Keratinocyte (primary cell): ENCODE measurements at regions not wholly inside any gene's neighbourhood (a gene's known extent, or its start where the extent isn't known, plus 50 kb on each side); places are given as distances from the start of the nearest gene placed in this dataset.
A peak's percentile ranks its signal among the peaks of the same experiment; 100 is the strongest.

Experiments used
- DNase-seq: peaks from one replicate; pipeline ENCODE4 v3.0.0-alpha.2; 2011; ENCODE audit warnings: low read depth, missing footprints, low spot score
- FAIRE-seq: peaks from 2 replicates; lab custom pipeline; 2011; peaks lifted over from hg19 to GRCh38; lab: Jason Lieb, UNC
- H2AFZ ChIP-seq: 2 replicates; pipeline ENCODE4 v1.6.0; 2012; ENCODE audit warnings: low read length, control low read depth, inconsistent platforms; ENCODE audit not compliant: control insufficient read depth
- H3K27ac ChIP-seq: 2 replicates; pipeline ENCODE4 v1.5.1; 2011; ENCODE audit warnings: low read length; ENCODE audit not compliant: control insufficient read depth, insufficient read depth
- H3K27me3 ChIP-seq: 3 replicates; pipeline ENCODE4 v1.6.0; 2011; ENCODE audit warnings: low read length; ENCODE audit not compliant: control insufficient read depth, insufficient read depth; ENCODE audit errors: extremely low read depth
- H3K36me3 ChIP-seq, 2 experiments: 2 replicates in 1 of 2; 3 replicates in 1 of 2; pipeline ENCODE4 v1.5.1; 2011; ENCODE audit warnings: low read length in 2 of 2, mild to moderate bottlenecking in 1 of 2; ENCODE audit not compliant: control insufficient read depth in 2 of 2, insufficient read depth in 2 of 2; ENCODE audit errors: extremely low read depth in 1 of 2
- H3K4me1 ChIP-seq: 3 replicates; pipeline ENCODE4 v1.5.1; 2011; ENCODE audit warnings: low read length; ENCODE audit not compliant: control insufficient read depth, insufficient read depth; ENCODE audit errors: extremely low read depth
- H3K4me2 ChIP-seq: 3 replicates; pipeline ENCODE4 v1.6.0; 2011; ENCODE audit warnings: low read depth, low read length; ENCODE audit not compliant: control insufficient read depth, insufficient read depth; ENCODE audit errors: extremely low read depth
- H3K4me3 ChIP-seq, 3 experiments: fragments of 200-600 bp in 1 of 3; sonication (generic) in 1 of 3; 2 replicates in 2 of 3; 3 replicates in 1 of 3; pipeline ENCODE4 v1.5.1; 2011 to 2016; ENCODE audit warnings: low read length in 3 of 3, mild to moderate bottlenecking in 3 of 3, control low read depth in 2 of 3, inconsistent platforms in 1 of 3, low read depth in 1 of 3, mixed read lengths in 1 of 3, mixed run types in 1 of 3, moderate library complexity in 1 of 3; ENCODE audit not compliant: control insufficient read depth in 2 of 3, insufficient read depth in 2 of 3; ENCODE audit errors: extremely low read depth in 1 of 3
- H3K79me2 ChIP-seq: 2 replicates; pipeline ENCODE4 v1.6.0; 2012; ENCODE audit warnings: low read length; ENCODE audit not compliant: control insufficient read depth, insufficient read depth
- H3K9ac ChIP-seq: 3 replicates; pipeline ENCODE4 v1.6.0; 2011; ENCODE audit warnings: low read length; ENCODE audit not compliant: control insufficient read depth, insufficient read depth; ENCODE audit errors: extremely low read depth
- H3K9me1 ChIP-seq: 3 replicates; pipeline ENCODE4 v1.6.0; 2011; ENCODE audit warnings: low read length; ENCODE audit not compliant: control insufficient read depth, insufficient read depth; ENCODE audit errors: extremely low read depth
- H3K9me3 ChIP-seq: 2 replicates; pipeline ENCODE4 v1.5.1; 2012; ENCODE audit warnings: low read depth, low read length; ENCODE audit not compliant: control insufficient read depth
- H4K20me1 ChIP-seq: 3 replicates; pipeline ENCODE4 v1.6.0; 2011; ENCODE audit warnings: low read length; ENCODE audit not compliant: control insufficient read depth, insufficient read depth; ENCODE audit errors: extremely low read depth
- EZH2 ChIP-seq: IDR thresholded peaks from one replicate; pipeline ENCODE4 v1.6.1; 2012; ENCODE audit warnings: inconsistent platforms, mild to moderate bottlenecking, low read length, moderate library complexity
- dilution Hi-C: fragments of 300-500 bp; cut with MboI; formaldehyde crosslinking; loops from one replicate; pipeline ENCODE4 v1.7.0; 2020; ENCODE audit warnings: low sequenced_read_pairs; ENCODE audit not compliant: extremely low pct_ligation_motif_present
- TF ChIP-seq, protein P1 (sequence below), 3 experiments: IDR thresholded peaks in 1 of 3; conservative IDR thresholded peaks in 1 of 3; optimal IDR thresholded peaks in 1 of 3; 2 replicates in 2 of 3; 3 replicates in 1 of 3; pipeline versions ENCODE3 to v1.5.1; 2011; ENCODE audit warnings: low read length in 3 of 3, mild to moderate bottlenecking in 3 of 3, moderate library complexity in 2 of 3, control low read depth in 1 of 3, inconsistent platforms in 1 of 3; ENCODE audit not compliant: insufficient read depth in 2 of 3; ENCODE audit errors: extremely low read depth in 1 of 3

DNA sequence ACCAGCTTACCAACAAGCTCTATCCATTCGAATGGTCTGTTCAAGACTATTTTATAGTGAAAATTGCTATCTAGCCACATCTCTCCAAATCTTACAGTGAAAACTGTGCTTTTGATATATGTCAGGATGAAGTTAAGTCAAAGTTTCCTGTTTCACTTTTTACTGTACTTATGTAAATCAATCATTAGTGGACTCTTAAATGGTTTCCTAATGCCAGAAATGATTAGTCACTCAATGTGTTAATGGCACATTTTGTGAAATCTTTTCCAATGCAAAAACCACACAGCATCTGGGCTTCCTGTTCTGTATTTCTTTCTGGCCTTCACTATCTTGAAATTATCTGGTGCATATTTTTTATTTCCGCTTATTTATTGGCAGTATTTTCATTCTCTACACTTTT lies 87.3 kb upstream of the STEAP1B start:
- H3K4me1 ChIP-seq: peaks cover 37% of the 10 kb centered on the region
- H3K27me3 ChIP-seq: no peaks in the 10 kb centered on the region
- H3K36me3 ChIP-seq: no peaks in the 10 kb centered on the region
- no peak for DNase-seq
- no peaks in the 10 kb centered on the region for H3K9me3 ChIP-seq
- no peak overlapping the region for H3K9ac ChIP-seq
- TF ChIP-seq EZH2: no peak
- TF ChIP-seq, protein P1, sequence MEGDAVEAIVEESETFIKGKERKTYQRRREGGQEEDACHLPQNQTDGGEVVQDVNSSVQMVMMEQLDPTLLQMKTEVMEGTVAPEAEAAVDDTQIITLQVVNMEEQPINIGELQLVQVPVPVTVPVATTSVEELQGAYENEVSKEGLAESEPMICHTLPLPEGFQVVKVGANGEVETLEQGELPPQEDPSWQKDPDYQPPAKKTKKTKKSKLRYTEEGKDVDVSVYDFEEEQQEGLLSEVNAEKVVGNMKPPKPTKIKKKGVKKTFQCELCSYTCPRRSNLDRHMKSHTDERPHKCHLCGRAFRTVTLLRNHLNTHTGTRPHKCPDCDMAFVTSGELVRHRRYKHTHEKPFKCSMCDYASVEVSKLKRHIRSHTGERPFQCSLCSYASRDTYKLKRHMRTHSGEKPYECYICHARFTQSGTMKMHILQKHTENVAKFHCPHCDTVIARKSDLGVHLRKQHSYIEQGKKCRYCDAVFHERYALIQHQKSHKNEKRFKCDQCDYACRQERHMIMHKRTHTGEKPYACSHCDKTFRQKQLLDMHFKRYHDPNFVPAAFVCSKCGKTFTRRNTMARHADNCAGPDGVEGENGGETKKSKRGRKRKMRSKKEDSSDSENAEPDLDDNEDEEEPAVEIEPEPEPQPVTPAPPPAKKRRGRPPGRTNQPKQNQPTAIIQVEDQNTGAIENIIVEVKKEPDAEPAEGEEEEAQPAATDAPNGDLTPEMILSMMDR (optimal IDR thresholded peaks at IDR 0.05 in 1 of 3, IDR thresholded peaks at IDR 0.05 in 1 of 3, conservative IDR thresholded peaks at IDR 0.05 in 1 of 3; ENCODE audit: extremely low read depth in 1 of 3, insufficient read depth in 2 of 3, low read length in 3 of 3): no peak
- dilution Hi-C loops: no loop called here
- H3K27ac ChIP-seq: no peak overlapping the region
- no peak overlapping the region for H2AFZ ChIP-seq
- H3K4me3 ChIP-seq: no peak overlapping the region
- H3K9me1 ChIP-seq: no peaks in the 10 kb centered on the region
- FAIRE-seq: no peak
- H4K20me1 ChIP-seq: no peaks in the 10 kb centered on the region
- H3K4me2 ChIP-seq: no peak overlapping the region
- no peaks in the 10 kb centered on the region for H3K79me2 ChIP-seq

DNA sequence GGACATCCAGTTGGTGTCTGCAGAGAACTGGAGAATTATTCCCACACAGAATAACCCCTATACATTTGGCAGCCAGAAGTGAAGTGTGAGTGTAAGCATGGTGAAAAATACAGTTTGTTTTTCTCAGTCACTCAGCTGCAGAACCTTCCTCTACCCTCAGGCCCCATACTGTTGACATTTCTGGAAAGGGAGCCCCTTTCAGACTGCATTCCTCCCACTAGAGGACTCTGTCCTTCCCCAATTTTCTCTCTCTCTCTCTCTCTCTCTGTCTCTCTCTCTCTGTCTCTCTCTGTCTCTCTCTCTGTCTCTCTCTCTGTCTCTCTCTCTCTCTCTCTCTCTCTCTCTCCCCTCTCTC lies 86.8 kb upstream of the STEAP1B start:
- H3K9me1 ChIP-seq: no peaks in the 10 kb centered on the region
- no peak overlapping the region for H3K4me3 ChIP-seq
- no peaks in the 10 kb centered on the region for H3K79me2 ChIP-seq
- no peak overlapping the region for H2AFZ ChIP-seq
- no peaks in the 10 kb centered on the region for H3K27me3 ChIP-seq
- no peak for FAIRE-seq
- no peaks in the 10 kb centered on the region for H3K36me3 ChIP-seq
- H3K4me2 ChIP-seq: no peak overlapping the region
- peaks cover 37% of the 10 kb centered on the region for H3K4me1 ChIP-seq
- no peaks in the 10 kb centered on the region for H3K9me3 ChIP-seq
- no peak for TF ChIP-seq EZH2
- TF ChIP-seq, protein P1 (optimal IDR thresholded peaks at IDR 0.05 in 1 of 3, IDR thresholded peaks at IDR 0.05 in 1 of 3, conservative IDR thresholded peaks at IDR 0.05 in 1 of 3; ENCODE audit: extremely low read depth in 1 of 3, insufficient read depth in 2 of 3, low read length in 3 of 3): peak; percentile 54 to 71 (median 58)
- DNase-seq: no peak
- dilution Hi-C loops: no loop called here
- H3K27ac ChIP-seq: peak overlapping the region; percentile 19
- H3K9ac ChIP-seq: no peak overlapping the region
- no peaks in the 10 kb centered on the region for H4K20me1 ChIP-seq
